PC-9 (cell line): ENCODE measurements at regions not wholly inside any gene's neighbourhood (a gene's known extent, or its start where the extent isn't known, plus 50 kb on each side); places are given as distances from the start of the nearest gene placed in this dataset.

Source experiments
- BruUV-seq: library from RNA; stranded (reverse); fragments of 400-500 nt; replicated peaks from 2 replicates; lab custom pipeline; 2021; lab: Mats Ljungman, UMichigan
- CTCF ChIA-PET: fragments of 300-600 bp; sonication (Branson Sonifier 250); formaldehyde crosslinking; loops from one replicate; lab custom pipeline; 2022; ENCODE audit warnings: antibody characterized with exemption; lab: Charles Lee
- POLR2A ChIA-PET: fragments of 300-600 bp; sonication (Branson Sonifier 250); formaldehyde crosslinking; loops from one replicate; lab custom pipeline; 2022; ENCODE audit warnings: antibody characterized with exemption; ENCODE audit not compliant: unreplicated experiment; lab: Charles Lee
- DNase-seq, 2 experiments: peaks; one replicate each; pipeline versions ENCODE4 v3.0.0 to v3.0.0-alpha.2; 2015 to 2022; ENCODE audit warnings: mixed read lengths in 1 of 2
- H2AFZ ChIP-seq: fragments of 200-600 bp; sonication (generic); 2 replicates; pipeline ENCODE4 v1.8.1; 2017; ENCODE audit warnings: antibody characterized with exemption
- H3F3A ChIP-seq: fragments of 200-600 bp; sonication (generic); 2 replicates; pipeline ENCODE4 v1.8.1; 2017; ENCODE audit warnings: antibody characterized with exemption, mild to moderate bottlenecking, low read depth; ENCODE audit not compliant: insufficient read depth
- H3K27ac ChIP-seq: fragments of 200-600 bp; sonication (generic); 2 replicates; pipeline ENCODE4 v1.6.1; 2016; ENCODE audit warnings: mixed run types
- H3K27me3 ChIP-seq: fragments of 200-600 bp; sonication (generic); 2 replicates; pipeline ENCODE4 v1.6.1; 2016; ENCODE audit warnings: low read depth, mixed run types; ENCODE audit not compliant: insufficient read depth
- H3K36me3 ChIP-seq: fragments of 200-600 bp; sonication (generic); 2 replicates; pipeline ENCODE4 v1.6.1; 2016; ENCODE audit warnings: low read depth, mixed run types
- H3K4me1 ChIP-seq: fragments of 200-600 bp; sonication (generic); replicated peaks from 2 replicates; pipeline ENCODE4 v1.6.1; 2016; ENCODE audit warnings: mixed run types; ENCODE audit not compliant: insufficient read depth
- H3K4me2 ChIP-seq: fragments of 200-600 bp; sonication (generic); 2 replicates; pipeline ENCODE4 v1.6.1; 2017; ENCODE audit warnings: mixed run types
- H3K4me3 ChIP-seq: fragments of 200-600 bp; sonication (generic); 2 replicates; pipeline ENCODE4 v1.6.1; 2016; ENCODE audit warnings: mixed run types
- H3K79me2 ChIP-seq: fragments of 200-600 bp; sonication (generic); 2 replicates; pipeline ENCODE4 v1.6.1; 2017; ENCODE audit warnings: low read depth, mixed run types
- H3K9me2 ChIP-seq: fragments of 200-600 bp; sonication (generic); 2 replicates; pipeline ENCODE4 v1.8.1; 2017; ENCODE audit warnings: mild to moderate bottlenecking; ENCODE audit not compliant: insufficient read depth
- H3K9me3 ChIP-seq: fragments of 200-600 bp; sonication (generic); 2 replicates; pipeline ENCODE4 v1.8.1; 2016; ENCODE audit warnings: low read depth; ENCODE audit not compliant: insufficient read depth
- H4K20me1 ChIP-seq: fragments of 200-600 bp; sonication (generic); 2 replicates; pipeline ENCODE4 v1.8.1; 2017; ENCODE audit not compliant: insufficient read depth
- CTCF ChIP-seq: fragments of 200-600 bp; sonication (generic); conservative IDR thresholded peaks from 2 replicates; pipeline ENCODE4 v1.6.1; 2017; ENCODE audit warnings: mixed run types, antibody characterized with exemption, mild to moderate bottlenecking, moderate library complexity
- EZH2 ChIP-seq: fragments of 200-600 bp; sonication (generic); IDR thresholded peaks from 2 replicates; pipeline ENCODE4 v1.8.0; 2017; ENCODE audit warnings: antibody characterized with exemption, low read depth
- intact Hi-C: fragments of 100-400 bp; cut with micrococcal nuclease; formaldehyde crosslinking; loops from one replicate; pipeline ENCODE4 v1.10.0; 2022; ENCODE audit not compliant: unreplicated experiment

- Histone ChIP-seq H3K9me3 (no peaks in the 10 kb centered on the region), H3K4me3 (no peak overlapping the region), H3K79me2 (no peaks in the 10 kb centered on the region), H3K27me3 (no peaks in the 10 kb centered on the region), H3K9me2 (no peaks in the 10 kb centered on the region), H3K36me3 (no peaks in the 10 kb centered on the region), H3K4me2 (no peak overlapping the region), H3K27ac (no peak overlapping the region), H3K4me1 (no peaks in the 10 kb centered on the region), H3F3A (no peaks in the 10 kb centered on the region), H4K20me1 (no peaks in the 10 kb centered on the region; the same call in 1 of the 2 replicates), H2AFZ (no peak overlapping the region)
- CTCF ChIA-PET: no interaction called here
- intact Hi-C loops: no loop called here
- POLR2A ChIA-PET: no interaction called here
- no peak for TF ChIP-seq EZH2
- no peak for DNase-seq
- no TSS peak for BruUV-seq
Measured at GRCh38 chr9:109969011-109969410, 189.0 kb downstream of the PALM2AKAP2 start.

DNA sequence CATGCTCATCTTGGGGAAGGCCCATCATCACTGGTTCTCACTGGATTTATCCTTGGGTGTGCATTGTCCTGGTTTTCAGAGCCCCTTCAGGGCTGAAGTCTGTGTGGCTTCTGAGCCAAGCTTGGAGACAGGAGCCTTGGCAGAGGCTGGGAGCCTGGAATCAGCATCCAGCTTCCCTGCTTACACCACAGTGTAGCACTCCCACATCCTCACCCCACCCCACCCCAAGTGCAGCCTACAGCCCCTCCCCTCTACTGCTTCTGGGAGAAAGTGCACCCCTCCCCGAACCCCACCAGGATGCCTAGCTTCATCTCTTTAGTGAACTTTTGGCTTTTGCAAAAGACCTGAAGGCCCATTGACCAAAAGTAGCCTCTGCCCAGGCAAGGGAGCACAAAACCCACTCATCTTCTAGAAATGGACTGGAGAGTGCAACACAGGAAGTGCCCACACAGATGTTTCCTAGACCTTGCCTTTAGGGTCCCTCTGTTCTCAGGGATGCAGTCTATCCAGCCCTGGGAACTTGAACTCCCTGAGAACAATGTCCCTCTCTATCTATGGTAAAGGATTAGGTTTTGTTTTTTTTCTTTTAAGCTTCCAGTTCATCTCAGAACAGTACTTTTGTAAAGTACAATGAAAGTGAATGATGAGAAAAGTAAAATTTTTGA is 189.7 kb downstream of the PALM2AKAP2 start:
- H3K9me2 ChIP-seq: no peaks in the 10 kb centered on the region
- no peak for DNase-seq
- no peak overlapping the region for H3K27ac ChIP-seq
- H3K4me2 ChIP-seq: no peak overlapping the region
- TF ChIP-seq CTCF: no peak
- TF ChIP-seq EZH2: no peak
- H3F3A ChIP-seq: no peaks in the 10 kb centered on the region
- CTCF ChIA-PET: interaction anchor here (0.9 kb wide), 1 partner anchor 63 kb away, joined by 6 read pairs; no protein-coding TSS in a partner anchor
- no TSS peak for BruUV-seq
- H3K36me3 ChIP-seq: no peaks in the 10 kb centered on the region
- no peaks in the 10 kb centered on the region for H3K9me3 ChIP-seq
- no peaks in the 10 kb centered on the region for H3K27me3 ChIP-seq
- H3K4me1 ChIP-seq: no peaks in the 10 kb centered on the region
- POLR2A ChIA-PET: no interaction called here
- intact Hi-C loops: no loop called here
- no peaks in the 10 kb centered on the region for H3K79me2 ChIP-seq
- H4K20me1 ChIP-seq: no peaks in the 10 kb centered on the region; the same call in 1 of the 2 replicates
- no peak overlapping the region for H3K4me3 ChIP-seq
- H2AFZ ChIP-seq: no peak overlapping the region

- Histone ChIP-seq H3K79me2 (no peaks in the 10 kb centered on the region), H3K36me3 (no peaks in the 10 kb centered on the region), H3K4me1 (no peaks in the 10 kb centered on the region), H2AFZ (no peak overlapping the region), H3F3A (no peaks in the 10 kb centered on the region), H3K27ac (no peak overlapping the region), H3K4me2 (no peak overlapping the region), H3K9me3 (no peaks in the 10 kb centered on the region), H4K20me1 (no peaks in the 10 kb centered on the region; the same call in 1 of the 2 replicates), H3K27me3 (no peaks in the 10 kb centered on the region), H3K4me3 (no peak overlapping the region), H3K9me2 (no peaks in the 10 kb centered on the region)
- no TSS peak for BruUV-seq
- intact Hi-C loops: no loop called here
- DNase-seq: no peak
- TF ChIP-seq EZH2 (no peak), CTCF (no peak)
- CTCF ChIA-PET: no interaction called here
- POLR2A ChIA-PET: no interaction called here
Measured at GRCh38 chr9:109971226-109971625, 191.2 kb downstream of the PALM2AKAP2 start.
